Endometrium (tissue), 2 donors: ENCODE measurements at regions not wholly inside any gene's neighbourhood (a gene's known extent, or its start where the extent isn't known, plus 50 kb on each side); places are given as distances from the start of the nearest gene placed in this dataset.

Experiments
- FAIRE-seq: peaks from 2 replicates; lab custom pipeline; 2012; peaks lifted over from hg19 to GRCh38; lab: Jason Lieb, UNC
- donor health status: control.
- donor health status: control.

DNA sequence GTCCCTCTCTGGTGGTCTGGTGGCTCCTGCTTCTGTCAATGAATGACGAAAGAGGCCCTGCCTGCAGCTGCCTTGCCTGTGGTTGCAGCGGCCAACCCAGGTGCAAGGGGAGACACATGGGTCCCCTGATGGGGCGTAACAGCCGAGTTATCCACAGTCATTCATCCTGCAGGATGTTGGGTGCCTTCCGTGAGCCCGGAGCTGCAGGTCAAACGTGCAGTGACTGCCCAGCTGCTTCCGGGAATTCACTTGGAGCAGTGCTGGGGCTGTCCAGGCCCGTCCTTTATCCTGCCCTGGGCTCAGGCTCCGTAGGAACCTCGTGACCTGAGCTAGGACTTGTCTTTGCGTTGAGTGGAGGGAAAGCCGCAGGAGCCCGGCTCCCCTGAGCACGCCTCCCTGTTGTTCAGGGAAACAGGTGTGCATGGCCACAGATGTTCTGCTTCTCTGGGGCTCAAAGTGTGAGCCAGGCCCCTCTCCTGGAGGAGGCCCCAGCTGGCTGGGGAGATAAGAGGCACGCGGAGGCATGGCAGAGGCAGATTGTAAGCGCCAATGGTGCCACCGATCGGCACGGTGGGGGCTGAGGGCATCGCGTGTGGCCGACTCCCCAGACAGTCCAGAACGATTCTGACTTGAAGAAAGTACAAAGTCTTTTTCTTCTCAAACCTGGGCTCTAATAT, 635.4 kb downstream of the BRD1 start:
- FAIRE-seq, result no peak

DNA sequence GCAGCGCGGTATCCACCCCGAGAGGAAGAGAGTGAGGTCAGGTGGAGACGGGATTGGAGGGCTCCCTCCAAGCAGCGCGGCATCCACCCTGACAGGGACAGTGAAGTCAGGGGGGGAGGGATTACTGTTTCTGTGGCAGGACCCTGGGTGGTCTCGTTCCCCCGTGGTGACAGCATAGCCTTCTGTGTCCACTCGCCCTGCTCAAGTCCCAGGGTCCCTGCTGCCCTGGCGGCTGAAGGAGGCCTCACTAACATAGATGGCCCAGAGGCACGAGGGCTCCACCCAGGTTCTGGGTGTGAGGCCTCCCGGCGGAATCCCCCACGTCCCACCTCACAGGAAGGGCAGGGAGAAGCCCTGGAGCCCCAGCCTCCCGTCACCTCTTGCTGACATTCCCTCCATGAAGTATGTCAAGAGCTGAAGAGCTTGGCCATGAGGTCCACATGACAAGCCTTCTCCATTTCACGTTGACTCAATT, 636.1 kb downstream of the BRD1 start:
- FAIRE-seq, result no peak

DNA sequence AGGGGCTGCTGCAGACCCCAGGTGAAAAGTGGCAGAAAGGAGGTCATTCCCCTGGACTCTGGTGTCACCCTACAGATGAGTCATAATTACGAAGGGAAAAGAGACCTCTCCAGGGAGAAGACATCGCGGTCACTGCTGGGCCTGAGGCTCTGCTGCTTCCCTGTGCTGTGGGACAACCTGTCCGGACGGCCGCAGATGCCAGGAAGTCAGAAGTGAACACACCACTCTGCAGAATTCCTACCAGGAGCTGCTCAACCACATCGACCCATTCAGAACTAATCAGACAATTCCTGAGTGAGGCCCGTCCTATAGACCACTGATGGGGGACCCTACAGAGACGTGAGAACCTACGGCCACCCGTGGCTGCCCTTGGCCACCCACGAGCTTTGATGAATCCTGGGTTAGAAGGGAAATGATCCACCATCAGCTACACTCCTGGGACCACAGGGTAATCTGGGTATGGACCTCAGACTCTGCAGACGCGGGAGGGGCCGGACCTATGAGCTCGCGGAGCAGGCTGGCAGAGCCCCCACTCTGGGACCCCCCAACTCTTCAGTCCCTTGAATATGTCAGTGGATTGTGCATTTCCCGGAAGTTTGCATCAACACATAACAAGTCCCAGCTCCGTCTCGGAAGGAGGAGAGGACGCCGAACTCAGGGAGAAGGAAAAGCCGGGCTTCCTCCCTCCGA, 636.7 kb downstream of the BRD1 start:
- no peak for FAIRE-seq

DNA sequence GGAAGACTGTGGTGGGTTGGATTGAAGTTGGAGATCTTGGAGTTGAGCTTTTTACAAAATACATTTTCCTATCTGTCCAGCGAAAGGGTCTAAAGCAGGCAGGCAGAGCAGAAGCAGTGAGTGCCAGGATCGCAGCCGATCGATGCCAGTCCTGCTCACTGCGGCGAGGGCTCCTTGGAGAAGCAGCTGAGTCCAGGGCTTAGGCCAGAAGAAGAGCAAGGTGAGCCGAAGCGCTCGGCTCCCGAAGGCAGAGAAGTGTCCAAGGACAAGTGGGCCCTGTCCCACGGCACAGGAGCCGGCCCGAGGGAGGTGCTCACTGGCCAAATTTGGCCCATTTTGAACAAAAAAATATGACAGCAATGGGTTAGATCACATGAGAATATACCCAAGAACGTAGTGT, 637.8 kb downstream of the BRD1 start:
- FAIRE-seq, result no peak

DNA sequence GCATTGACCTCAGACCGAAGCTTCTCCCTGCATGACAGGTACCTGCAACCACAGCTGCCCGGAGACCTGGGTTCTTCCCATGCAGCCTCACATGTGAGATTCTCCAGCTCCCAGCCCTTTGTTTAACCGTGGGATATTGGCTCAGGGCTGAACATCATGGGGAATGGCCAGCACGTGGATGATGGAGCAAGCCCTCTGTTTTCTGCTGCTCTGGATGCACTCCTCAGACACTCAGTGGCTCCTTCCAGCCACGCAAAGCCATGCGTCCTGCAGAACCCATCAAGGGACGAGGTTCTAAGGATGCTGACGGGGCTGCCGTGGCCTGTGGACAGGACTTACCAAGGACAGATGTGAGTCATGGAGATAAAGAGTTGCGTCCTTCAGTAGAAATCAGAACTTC, 639.1 kb downstream of the BRD1 start:
- no peak for FAIRE-seq

DNA sequence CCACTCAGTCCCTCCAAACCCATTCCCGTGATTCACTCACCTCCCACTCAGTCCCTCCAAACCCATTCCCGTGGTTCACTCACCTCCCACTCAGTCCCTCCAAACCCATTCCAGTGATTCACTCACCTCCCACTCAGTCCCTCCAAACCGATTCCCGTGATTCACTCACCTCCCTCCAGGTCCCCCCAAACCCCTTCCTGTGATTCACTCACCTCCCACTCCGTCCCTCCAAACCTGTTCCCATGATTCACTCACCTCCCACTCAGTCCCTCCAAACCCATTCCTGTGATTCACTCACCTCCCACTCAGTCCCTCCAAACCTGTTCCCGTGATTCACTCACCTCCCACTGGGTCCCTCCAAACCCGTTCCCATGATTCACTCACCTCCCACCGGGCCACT, 639.6 kb downstream of the BRD1 start:
- FAIRE-seq, result no peak

DNA sequence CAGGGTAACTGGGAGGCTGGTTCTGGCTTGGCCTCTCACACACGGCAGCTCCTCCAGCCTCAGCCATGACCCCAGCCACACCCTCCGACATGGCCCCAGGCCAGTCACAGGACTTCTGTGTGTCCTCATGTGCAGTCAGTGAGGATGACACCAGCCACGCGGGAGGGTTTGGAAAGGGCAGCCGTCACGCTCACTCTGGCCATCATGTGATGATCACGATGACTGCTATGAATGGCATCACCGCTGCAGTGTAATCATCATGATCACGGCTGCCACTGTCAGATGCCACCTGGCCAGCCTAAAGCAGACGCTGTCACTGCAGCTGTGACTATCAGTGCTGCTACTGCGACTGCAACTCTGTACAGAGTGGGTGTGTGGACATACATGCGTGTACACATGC, 640.9 kb downstream of the BRD1 start:
- no peak for FAIRE-seq

DNA sequence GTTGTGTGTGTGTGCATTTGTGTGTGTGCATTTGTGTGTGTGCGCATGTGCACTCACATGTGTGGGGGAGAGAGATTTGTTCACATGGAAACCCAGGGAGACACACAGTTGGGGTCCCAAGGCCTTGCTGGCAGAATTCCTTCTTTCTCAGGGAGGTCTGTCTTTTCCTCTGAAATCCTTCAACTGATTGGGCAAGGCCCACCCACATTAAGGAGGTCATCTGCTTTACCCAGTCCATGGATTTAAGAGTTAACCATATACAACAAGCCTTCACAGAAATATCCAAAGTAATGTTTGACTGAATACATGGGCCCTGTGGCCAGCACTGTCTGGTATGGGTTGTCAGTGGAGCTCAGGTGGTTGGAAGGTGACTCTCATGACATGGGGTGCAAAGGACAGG, 641.4 kb downstream of the BRD1 start:
- FAIRE-seq, result no peak

DNA sequence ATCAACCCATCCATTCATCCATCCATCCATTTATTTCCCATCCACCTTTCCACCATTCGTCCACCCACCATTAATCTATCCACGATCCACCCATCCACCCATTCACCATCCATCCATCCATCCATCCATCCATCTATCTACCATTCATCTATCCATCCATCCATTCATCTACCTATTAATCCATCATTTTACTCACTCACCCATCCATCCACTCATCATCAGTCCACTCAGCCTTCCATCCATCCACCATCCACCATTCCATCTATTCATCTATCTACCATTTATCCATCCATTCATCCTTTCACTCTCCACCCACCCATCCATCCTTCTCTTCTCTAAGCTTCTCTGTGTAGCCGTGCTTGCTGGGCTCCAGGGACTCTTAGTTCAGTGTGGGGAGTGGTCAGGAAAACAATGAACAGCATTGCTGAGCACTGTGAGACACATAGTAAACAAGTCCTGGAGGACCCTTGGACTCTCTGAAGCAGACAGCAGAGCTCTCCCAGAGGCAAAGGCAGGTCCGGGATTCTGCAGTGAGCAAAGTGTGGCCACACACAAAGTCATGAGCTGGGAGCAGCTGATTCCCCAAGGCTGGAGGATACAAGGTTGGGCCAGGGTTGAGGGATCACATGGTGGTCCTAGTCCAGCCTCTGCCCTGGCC, 642.2 kb downstream of the BRD1 start:
- no peak for FAIRE-seq

DNA sequence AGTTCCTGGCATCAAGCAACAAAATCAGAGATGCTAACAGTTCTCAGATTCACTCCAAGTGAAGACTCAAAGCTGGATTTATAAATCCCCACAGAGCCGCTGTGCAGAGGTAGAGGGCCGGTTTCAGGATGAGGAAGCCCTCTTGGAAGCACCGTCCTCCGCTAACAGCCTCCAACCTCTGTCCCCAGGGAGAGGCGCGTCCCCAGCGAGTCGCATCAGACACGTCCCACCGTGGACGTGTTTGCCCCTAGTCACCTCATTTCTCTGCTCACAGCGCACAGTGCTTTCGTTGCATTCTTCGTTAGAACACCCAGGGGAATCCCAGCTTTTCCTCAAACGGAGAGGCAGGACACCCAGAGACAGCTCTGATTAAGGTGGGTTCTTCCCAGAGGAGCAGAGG, 642.9 kb downstream of the BRD1 start:
- no peak for FAIRE-seq

DNA sequence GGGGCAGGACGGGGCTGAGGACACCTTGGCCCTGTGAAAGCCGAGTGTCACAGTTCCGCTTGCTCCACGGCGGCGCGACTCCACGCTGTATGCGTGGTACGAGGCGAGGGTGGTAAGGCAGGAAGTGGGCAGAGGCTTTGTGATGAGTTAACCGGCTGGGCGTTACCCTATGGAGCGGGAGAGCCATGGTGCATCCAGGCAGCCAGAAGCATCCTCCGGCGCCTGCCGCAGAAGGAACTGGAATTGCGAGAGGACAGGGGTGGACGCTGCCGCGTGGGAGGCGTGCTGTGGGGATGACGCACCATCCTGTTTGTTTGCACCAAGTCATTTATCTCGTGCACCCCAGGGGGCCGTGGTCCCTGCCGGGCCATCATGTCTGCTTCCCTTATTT, 643.9 kb downstream of the BRD1 start:
- no peak for FAIRE-seq

DNA sequence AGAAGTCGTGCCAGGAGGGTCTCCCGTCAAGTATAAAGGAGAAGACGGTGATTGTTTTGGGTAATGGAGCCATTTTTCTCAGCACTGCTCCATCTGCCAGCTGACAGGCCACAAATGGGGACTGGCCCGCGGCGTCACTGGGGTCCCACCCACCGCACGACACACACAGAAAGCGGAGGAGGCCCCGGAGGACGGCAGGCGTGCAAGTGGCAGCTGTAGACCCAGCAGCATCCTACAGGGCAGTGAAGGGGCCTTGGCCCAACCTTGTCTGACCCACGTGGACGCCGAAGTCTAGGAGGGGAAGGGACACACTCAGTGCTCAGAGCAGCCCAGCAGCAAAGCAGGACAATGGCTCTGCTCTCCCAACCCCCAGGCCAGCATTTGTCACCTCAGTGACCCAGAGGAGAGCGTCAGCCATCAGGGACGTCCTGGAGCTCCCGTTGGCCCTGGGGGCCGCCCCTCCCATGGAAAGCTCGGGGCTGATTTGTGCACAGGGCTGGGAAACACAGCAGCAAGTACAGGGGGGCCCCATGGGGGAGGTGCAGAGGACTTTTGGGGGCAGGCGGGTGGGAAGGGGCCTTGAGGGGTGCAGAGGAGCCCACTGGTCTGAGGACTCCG, 644.4 kb downstream of the BRD1 start:
- FAIRE-seq, result no peak

DNA sequence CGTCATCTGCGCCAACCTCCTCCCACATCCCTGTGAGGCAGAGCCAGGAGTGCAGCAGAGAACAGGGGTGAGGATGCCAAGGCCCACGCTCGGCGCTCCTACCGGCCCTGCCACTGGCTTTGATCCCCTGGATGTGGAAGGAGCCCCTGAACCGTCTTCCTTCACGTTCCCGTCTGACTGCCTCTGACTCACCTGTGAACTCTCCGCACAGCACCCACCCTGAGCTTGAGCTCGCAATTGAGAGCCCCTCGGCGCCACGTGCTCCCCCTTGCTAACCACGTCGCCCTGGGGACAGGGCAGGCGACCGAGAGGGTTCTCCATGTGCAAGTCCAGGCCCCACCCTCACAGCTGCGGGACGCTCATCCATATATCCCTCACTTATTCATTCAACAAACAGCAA, 645.3 kb downstream of the BRD1 start:
- no peak for FAIRE-seq

DNA sequence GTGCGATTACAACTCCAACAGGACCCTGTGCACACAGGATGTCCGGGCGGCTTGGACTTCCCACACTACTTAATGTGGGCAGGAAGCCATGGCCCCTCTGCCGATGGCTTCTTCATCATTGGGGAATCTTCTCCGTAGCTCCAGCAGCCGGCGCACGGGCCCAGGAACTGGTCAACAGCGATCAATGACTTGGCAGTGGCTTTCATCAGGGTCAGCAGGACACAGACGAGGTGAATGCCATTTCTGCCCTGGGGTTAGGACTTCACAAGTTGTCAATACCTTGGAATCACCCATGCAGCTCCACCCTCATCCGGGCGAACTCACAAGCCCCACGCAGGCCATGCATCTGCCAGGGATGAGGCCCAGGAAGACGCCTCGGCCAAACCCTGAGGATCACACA, 645.7 kb downstream of the BRD1 start:
- no peak for FAIRE-seq

DNA sequence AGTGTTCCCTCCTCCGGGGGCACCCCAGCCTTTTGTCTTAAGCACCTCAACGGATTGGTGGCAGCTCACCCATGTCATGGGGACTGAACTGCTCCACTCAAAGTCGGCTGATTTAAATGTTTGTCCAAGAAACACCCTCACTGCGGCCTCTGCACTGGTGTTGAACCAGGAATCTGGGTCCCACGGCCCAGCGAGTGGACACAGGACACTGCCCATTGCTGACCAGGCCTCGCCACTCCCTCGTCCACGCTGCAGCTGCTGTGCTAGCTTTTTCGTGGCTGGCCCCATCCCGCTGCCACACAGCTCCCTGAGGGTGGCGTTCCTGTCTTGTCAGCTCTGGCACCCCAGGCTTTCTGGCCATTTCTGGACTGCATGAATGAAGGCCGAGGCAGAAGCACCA, 646.2 kb downstream of the BRD1 start:
- no peak for FAIRE-seq

DNA sequence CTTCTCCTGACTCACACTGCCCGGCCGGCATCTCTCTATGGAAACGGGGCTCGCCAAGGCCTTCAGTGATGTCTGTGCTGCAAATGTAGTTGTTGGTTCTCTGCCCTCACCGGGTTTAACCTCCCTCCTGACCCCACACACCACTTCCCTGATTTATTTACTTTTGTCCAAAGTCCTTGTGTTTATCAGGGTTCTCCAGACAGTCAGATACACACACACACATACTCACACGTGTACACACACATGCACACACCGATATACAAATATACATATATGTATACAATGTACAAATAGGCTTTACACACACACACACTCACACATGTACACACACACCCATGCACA, 647.0 kb downstream of the BRD1 start:
- FAIRE-seq, result no peak

DNA sequence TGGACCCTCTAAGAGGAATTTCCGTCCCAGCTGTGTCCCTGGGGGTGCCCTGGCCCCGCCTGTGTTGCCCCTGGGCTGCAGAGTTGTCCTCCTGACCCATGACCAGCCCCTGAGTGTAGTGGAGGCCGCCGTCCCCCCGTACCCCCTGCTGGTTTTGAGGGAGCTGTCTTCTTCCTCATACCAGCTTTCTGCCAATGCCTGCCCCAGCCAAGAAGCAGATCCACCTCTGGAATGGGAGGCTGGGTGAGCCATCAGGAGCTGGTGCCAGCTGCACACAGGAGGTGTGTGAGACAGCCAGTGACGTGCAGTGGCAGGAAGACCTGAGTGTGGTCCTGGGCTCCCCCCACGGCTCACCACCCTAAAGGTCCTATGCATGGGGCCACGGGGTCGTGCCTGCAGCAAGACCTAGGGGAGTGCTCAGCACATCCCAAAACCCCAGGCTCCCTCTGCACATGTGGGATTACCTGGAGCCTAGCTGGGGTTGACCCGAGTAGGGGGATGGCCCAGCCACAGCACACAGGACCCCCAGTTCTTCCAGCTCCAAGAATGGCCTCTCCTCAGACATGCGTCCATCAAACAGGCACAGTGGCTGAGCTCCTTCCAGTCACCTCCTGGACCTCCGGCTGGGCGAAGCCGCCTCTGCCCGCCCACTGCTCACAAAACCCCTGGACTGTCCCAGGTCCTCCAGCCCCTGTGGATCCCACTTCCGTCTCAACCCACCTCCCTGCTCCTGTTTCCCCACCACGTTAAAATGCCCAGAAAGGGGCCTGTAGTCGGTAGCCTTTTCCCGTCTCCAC, 647.6 kb downstream of the BRD1 start:
- no peak for FAIRE-seq

DNA sequence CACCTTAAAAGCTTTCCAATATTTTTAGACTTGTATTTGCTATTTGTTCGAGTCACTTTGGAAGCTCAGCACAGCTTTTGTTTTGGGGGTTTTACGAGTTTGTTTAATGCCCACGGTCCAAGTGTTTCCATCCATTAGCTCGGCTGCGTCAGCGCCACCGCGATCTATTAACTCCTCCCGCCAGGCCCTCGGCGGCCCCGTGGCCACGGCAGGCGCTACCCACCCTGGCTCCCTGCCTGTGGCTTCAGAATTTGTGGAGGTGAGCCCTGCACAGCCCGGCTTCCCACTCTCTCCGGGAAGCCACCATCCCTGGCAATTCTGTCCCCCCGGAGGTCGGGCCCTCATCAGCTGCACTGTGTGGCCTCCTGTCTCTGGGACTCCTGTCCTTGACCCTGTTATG, 648.5 kb downstream of the BRD1 start:
- FAIRE-seq, result no peak

DNA sequence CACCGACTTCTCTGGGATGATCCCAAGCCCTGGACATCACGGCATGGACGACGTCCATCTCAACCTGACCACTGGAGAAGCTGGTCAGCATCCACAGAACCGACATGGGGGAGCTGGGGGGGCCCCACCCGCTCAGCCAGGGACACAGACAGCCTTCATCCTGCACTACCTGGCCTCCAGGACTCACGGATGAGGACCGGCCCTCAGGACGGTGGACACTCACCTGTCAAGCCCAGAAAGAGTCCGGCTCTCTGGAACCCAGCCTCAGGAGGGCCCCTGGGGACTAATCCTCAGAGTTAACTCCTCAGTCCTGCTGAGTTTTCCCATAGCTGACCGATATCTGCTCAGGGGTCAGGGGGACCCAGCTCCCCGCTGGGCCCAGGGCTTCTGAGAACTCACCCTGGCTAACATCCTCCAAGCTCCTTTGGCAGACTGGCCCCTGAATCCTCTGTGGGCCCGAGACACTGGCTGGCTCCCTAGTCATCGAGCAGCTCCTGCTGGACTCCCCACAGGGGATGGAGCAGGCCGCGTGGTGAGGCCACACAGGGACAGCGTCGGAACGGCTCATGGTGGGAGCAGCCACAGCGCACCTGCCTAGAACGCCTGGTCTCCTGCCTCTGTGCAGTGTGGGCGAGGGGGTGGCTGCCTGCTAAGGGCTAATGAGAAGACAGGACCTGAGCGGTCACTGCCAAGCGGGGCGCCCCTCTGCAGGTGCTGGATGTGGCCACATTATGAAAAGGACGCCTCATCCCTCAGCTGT, 649.2 kb downstream of the BRD1 start:
- FAIRE-seq, result no peak

DNA sequence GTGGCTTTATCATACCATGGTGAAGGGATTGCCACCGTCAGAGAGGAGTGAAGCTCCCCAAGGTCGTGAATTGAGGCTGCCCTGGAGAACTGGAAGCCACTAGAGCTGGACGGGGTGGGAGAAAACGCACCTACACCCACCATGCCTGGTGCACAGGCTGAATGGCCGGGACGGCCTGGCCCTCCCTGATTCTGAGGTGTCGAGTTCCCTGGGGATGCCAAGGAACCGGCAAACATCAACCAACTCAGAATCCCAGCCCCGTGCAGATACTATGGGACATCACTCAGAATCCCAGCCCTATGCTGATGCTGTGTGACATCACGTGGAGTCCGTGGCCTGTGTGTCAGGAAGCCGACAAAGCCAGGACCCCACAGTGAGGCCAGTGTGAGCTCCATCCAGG, 650.0 kb downstream of the BRD1 start:
- FAIRE-seq, result no peak

DNA sequence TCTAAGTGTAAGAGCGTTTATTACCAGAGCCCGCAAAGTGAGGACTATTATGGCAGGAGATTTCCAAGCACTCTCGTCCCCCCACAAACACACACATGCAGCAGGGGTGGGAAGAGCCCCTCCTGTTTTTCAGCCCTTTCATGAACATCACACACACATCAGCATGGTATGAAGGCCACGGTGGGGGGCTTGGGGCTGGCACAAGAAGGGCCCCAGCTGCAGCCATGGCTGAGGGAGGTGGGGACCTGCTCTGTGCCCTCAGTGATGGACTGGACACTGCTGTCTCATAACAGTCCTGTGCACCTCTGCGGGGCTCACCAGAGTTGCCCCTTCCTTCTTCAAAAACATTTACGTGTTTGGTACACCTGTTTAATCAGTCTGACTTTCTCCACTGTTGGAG, 650.7 kb downstream of the BRD1 start:
- FAIRE-seq, result no peak

DNA sequence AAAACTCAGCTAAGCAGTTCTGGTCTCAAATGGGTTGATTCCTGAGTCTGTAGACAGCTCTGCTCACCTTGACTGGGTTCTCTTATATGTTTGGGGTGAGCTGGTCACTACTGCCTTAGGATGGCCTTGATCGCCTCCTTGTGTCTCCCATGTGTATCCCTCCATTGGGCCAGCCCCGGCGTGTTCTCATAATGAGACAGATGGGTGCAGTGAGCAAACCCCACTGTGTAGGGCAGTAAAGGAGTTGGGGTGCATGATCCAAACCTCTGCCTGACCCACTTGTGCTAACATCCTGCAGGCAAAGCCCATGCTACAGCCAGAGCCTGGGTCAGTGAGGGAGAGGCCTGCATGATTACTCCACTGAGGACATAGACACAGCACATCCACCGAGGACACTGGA, 657.6 kb downstream of the BRD1 start:
- FAIRE-seq, result no peak
